GM21529 (cell line): ENCODE measurements at regions not wholly inside any gene's neighbourhood (a gene's known extent, or its start where the extent isn't known, plus 50 kb on each side); places are given as distances from the start of the nearest gene placed in this dataset.

Experiments used
- ATAC-seq: cut with Tn5 transposase; IDR thresholded peaks from one replicate; pipeline ENCODE4 v1.9.1; 2021; ENCODE audit not compliant: unreplicated experiment

- ATAC-seq: no peak
Observed at GRCh38 chr3:95097493-95097892, 1034.6 kb downstream of the NSUN3 start.

GRCh38 chr3:95120921-95121320, 1058.1 kb downstream of the NSUN3 start:
- no peak for ATAC-seq

- no peak for ATAC-seq
Observed at GRCh38 chr3:95123104-95123503, 1060.2 kb downstream of the NSUN3 start.

DNA sequence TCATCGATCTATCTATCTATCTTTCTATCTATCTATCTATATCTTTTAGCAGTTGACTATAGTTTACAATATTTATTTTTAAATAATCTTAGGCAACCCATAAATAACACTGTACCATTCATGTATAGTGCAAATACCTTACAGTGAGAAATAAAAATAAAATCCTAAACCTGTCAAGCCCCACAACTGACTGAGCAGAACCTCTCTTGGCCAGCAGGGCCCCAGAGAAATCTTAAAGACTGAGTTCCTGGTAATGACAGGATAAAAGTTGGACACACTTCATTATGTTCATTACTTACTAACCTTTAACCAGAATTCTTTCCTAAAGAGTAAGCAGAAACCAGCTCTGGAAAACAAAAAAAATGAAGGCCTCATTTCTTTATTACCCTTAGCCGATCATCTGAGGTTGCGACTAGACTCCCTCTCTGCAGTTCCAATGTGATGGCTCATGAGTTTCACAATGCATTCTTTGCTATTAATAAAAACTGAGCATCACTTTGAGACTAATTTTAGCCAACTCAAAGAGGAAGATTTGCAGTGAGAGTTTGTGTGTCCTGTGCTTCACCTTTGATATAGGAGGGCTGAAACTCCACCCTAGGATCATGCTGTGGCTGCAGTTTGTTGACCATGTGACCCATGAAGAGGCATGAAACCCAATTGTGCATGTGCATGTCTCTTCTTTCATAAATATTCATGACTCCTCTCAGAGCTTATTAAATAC, 1072.0 kb downstream of the NSUN3 start:
- no peak for ATAC-seq

GRCh38 chr3:95148107-95148506, 1085.2 kb downstream of the NSUN3 start:
- ATAC-seq: no peak

GRCh38 chr3:95151590-95151989, 1088.7 kb downstream of the NSUN3 start:
- no peak for ATAC-seq

DNA sequence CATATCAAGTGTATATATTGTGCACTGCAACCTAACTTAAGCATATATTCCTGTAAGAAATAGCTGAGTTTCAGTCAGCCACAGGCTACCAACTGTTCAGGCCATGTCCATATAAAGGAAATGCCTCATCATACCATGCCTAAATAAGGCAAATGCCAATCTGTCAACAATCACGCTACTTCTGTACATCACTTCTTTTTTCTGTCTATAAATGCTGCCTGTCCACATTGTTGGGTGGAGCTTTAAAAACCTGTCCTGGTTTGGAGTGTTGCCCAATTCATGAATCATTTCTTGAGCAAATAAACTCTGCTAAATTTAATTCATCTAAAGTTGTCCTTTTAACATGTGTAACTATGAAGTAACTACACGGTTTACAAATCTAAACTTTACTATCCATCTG, 1091.9 kb downstream of the NSUN3 start:
- no peak for ATAC-seq

DNA sequence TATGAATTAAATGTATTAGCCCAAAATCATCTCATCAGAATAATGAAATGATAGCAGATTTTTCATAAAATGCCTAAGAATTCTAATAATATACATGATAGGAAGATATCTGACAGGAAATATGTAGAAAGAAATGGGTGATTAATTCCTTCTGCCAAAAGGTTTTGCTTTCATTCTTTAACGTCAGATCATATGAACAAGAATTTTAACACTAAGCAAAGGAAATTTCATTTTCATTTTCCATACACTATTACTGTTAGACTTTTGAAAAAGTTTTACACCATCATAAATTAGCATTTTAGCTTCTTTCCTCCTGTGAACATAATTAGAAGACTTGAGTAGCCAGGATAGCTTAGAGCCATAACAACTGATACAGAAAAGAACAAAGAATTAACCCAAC, 1099.9 kb downstream of the NSUN3 start:
- ATAC-seq: no peak

DNA sequence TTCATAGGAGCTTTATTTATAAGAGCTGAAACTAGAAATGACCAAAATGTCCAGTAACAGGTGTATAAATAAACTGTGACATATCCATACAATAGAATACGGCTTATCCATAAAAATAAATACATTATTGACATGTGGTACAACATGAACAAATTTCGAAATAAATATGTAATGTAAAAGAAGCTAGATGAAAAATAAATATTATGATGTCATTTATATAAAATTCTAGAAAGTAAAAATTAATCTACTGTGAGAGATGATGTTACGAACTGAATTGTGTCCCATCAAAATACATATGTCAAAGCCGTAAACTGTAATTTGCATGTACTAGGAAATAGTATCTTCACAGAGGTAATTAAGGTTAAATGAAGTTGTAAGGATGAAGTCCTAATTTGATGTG, 1104.9 kb downstream of the NSUN3 start:
- ATAC-seq: no peak

- ATAC-seq: no peak
Observed at GRCh38 chr3:95168526-95168925, 1105.7 kb downstream of the NSUN3 start.

GRCh38 chr3:95172164-95172943, 1109.5 kb downstream of the NSUN3 start:
- no peak for ATAC-seq

DNA sequence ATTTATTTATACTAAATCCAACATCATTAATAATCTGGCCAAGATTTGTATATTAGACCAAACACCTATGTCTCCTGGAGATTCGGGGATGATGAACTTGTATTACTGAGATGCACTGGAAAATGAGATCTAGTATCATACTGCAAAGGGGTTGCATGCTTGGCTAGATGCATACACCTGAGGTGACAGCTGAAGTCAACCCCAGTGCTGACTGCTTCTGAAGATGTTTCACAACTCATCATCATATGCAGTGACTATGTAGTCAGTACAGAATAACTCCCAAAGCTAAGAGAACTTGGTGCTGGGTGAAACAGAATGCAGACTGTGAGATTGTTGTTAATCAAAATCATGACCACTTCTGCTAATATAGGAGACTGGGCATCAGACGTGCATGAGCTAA, 1114.2 kb downstream of the NSUN3 start:
- no peak for ATAC-seq

DNA sequence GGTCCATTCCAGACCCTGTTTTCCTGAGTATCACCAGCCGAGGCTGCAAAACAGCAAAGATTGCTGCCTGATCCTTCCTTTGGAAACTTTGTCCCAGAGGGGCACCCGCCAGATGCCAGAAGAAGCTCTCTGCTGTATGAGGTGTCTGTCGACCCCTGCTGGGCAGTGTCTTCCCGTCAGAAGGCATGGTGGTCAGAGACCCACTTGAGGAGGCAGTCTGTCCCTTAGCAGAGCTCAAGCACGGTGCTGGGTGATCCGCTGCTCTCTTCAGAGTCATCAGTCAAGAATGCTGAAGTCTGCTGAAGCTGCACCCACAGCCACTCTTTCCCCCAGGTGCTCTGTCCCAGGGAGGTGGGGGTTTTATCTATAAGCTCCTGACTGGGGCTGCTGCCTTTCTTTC, 1121.2 kb downstream of the NSUN3 start:
- no peak for ATAC-seq

- no peak for ATAC-seq
Observed at GRCh38 chr3:95189348-95189747, 1126.5 kb downstream of the NSUN3 start.

GRCh38 chr3:95197661-95198060, 1134.8 kb downstream of the NSUN3 start:
- no peak for ATAC-seq

DNA sequence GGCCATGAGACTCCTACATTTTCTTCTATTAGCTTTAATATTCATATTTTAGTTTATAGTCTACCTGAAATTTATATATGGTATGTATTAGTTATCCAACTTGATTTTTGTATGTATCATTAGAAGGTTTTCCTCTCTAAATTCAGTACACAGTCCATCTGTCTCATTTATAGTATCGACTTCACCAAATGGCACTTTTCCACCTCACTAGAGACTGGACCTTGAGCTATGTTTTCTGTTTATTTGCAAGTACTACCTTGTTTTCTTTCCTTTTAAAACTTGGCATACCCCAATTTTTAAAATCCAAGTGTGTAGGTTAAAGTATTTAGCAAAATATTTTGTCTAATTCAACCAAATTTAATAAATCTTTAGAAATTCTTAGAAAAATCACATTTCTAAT, 1137.5 kb downstream of the NSUN3 start:
- ATAC-seq: no peak

- no peak for ATAC-seq
Observed at GRCh38 chr3:95210878-95211277, 1148.0 kb downstream of the NSUN3 start.

GRCh38 chr3:95212117-95212516, 1149.3 kb downstream of the NSUN3 start:
- no peak for ATAC-seq

DNA sequence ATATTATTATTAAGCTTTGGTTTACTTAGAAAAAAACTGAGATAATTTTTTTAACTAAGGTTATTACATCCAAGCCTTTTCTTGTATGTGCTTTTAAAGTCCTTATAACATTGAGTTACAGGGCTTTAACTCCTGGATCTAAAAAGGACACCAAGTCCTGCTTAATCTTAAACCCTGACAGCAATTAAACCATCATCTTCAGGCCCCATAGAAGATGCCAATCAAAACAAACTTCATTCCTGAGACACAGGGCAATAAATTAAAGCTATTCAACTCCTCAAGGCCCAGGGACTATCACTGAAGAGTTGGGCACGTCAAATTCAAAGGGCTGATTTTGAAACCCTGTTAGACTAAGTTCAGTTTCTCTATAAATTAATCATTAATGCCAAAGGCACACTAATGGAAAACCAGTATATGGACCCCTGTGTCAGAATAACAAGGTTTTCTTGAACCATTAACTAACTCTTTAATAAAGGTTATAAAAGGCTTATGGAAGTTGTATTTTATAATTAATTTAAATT, 1152.6 kb downstream of the NSUN3 start:
- no peak for ATAC-seq

DNA sequence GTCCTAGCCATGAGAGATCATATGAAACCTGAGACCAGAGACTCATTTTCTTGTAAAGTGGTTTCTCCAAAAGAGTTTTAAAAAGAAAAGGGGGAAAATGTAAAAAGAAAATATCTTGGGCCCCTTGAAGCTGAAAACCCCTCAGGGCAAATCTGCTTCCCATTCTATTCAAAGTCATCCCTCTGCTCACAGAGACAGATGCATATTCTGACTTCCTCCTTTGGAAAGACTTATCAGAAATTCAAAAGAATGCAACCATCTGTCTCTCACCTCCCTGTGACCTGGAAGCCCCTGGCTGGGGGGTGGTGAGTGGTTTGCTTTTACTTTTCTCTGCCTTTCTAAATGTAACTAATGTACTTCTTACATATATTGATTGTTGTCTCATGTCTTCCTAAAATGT, 1154.8 kb downstream of the NSUN3 start:
- ATAC-seq: no peak

DNA sequence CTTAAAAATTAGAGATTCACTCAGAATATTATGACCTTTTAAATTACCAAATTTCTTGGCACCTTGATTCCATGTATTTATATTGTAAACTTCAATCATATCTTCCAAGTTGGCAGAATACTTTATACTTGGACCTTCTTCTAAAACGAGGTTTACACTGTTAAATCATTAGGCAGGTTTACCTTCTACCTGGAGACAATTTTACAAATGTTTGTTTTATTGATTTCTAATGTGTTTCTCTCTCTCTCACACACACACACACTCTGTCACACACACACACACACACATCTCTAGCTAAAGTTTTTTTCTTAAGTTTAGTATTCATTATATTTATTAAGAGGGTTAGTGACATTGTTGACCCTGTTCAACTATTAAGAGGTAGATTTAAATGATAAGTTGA, 1155.6 kb downstream of the NSUN3 start:
- ATAC-seq: no peak

- no peak for ATAC-seq
Observed at GRCh38 chr3:95226437-95226836, 1163.6 kb downstream of the NSUN3 start.
